AML-193 (cell line): ENCODE measurements at regions not wholly inside any gene's neighbourhood (a gene's known extent, or its start where the extent isn't known, plus 50 kb on each side); places are given as distances from the start of the nearest gene placed in this dataset.
"Not testable (repeated sequence)": the region's sequence is repeated elsewhere in the genome, so short reads cannot be mapped to it uniquely, and the experiment has no call there.

ENCODE experiments used
- DNase-seq, 2 experiments: peaks; one replicate each; lab custom pipeline; 2025; lab: John Stamatoyannopoulos, UW

- not testable (repeated sequence) for DNase-seq
Observed at GRCh38 chr5:12573916-12574297, 669.7 kb upstream of the CTNND2 start.

- DNase-seq: no peak
Observed at GRCh38 chr5:12570688-12571087, 666.4 kb upstream of the CTNND2 start.

- DNase-seq: no peak
Observed at GRCh38 chr5:12566441-12566840, 662.2 kb upstream of the CTNND2 start.

- DNase-seq: no peak
Observed at GRCh38 chr5:12557012-12557411, 652.8 kb upstream of the CTNND2 start.

- DNase-seq: no peak
Observed at GRCh38 chr5:12526113-12526512, 621.9 kb upstream of the CTNND2 start.

GRCh38 chr5:12522116-12522515 is 617.9 kb upstream of the CTNND2 start:
- DNase-seq: no peak

GRCh38 chr5:12504983-12505382 is 600.7 kb upstream of the CTNND2 start:
- not testable (repeated sequence) for DNase-seq

GRCh38 chr5:12488161-12488560 is 583.9 kb upstream of the CTNND2 start:
- no peak for DNase-seq

- DNase-seq: no peak
Observed at GRCh38 chr5:12480487-12480886, 576.2 kb upstream of the CTNND2 start.

- no peak for DNase-seq
Observed at GRCh38 chr5:12477554-12477953, 573.3 kb upstream of the CTNND2 start.

GRCh38 chr5:12467799-12468198 is 563.6 kb upstream of the CTNND2 start:
- no peak for DNase-seq

- DNase-seq: no peak
Observed at GRCh38 chr5:12460493-12461261, 556.4 kb upstream of the CTNND2 start.

- no peak for DNase-seq
Observed at GRCh38 chr5:12459326-12459725, 555.1 kb upstream of the CTNND2 start.

- no peak for DNase-seq
Observed at GRCh38 chr5:12419075-12419474, 514.8 kb upstream of the CTNND2 start.

GRCh38 chr5:12413585-12413984 is 509.3 kb upstream of the CTNND2 start:
- no peak for DNase-seq

GRCh38 chr5:12413075-12413474 is 508.8 kb upstream of the CTNND2 start:
- DNase-seq: no peak

GRCh38 chr5:12399868-12400267 is 495.6 kb upstream of the CTNND2 start:
- no peak for DNase-seq

- DNase-seq: no peak
Observed at GRCh38 chr5:12392246-12392645, 488.0 kb upstream of the CTNND2 start.

GRCh38 chr5:12385095-12385494 is 480.8 kb upstream of the CTNND2 start:
- DNase-seq: no peak

GRCh38 chr5:12384005-12384404 is 479.8 kb upstream of the CTNND2 start:
- no peak for DNase-seq

- no peak for DNase-seq
Observed at GRCh38 chr5:12367973-12368372, 463.7 kb upstream of the CTNND2 start.

- no peak for DNase-seq
Observed at GRCh38 chr5:12360218-12360617, 456.0 kb upstream of the CTNND2 start.

GRCh38 chr5:12358371-12359090 is 454.3 kb upstream of the CTNND2 start:
- DNase-seq: no peak

GRCh38 chr5:12357626-12358025 is 453.4 kb upstream of the CTNND2 start:
- DNase-seq: no peak
